Kidney (tissue), 13 donors: ENCODE measurements at regions not wholly inside any gene's neighbourhood (a gene's known extent, or its start where the extent isn't known, plus 50 kb on each side); places are given as distances from the start of the nearest gene placed in this dataset.
A peak's percentile ranks its signal among the peaks of the same experiment; 100 is the strongest.

Source experiments
- DNase-seq, 5 donors: peaks; one replicate each; pipeline ENCODE4 v3.0.0-alpha.2; 2013 to 2020
- FAIRE-seq: peaks from 2 replicates; lab custom pipeline; 2012; peaks lifted over from hg19 to GRCh38; lab: Jason Lieb, UNC
- H3K27ac ChIP-seq, 2 donors: one replicate each; pipeline ENCODE4 v1.7.0; 2013; ENCODE audit warnings: low read depth in 2 of 2, low read length in 2 of 2, inconsistent platforms in 1 of 2
- H3K27me3 ChIP-seq: one replicate; pipeline ENCODE4 v1.7.1; 2013; ENCODE audit warnings: low read length, inconsistent platforms; ENCODE audit not compliant: control insufficient read depth, insufficient read depth
- H3K36me3 ChIP-seq, 3 donors: one replicate each; pipeline versions ENCODE4 v1.7.0 to v1.7.1; 2013; ENCODE audit warnings: low read length in 3 of 3, control low read depth in 1 of 3, inconsistent platforms in 1 of 3; ENCODE audit not compliant: insufficient read depth in 3 of 3, control insufficient read depth in 2 of 3
- H3K4me1 ChIP-seq, 3 donors: one replicate each; pipeline versions ENCODE4 v1.7.0 to v1.7.1; 2013; ENCODE audit warnings: low read length in 3 of 3, inconsistent platforms in 1 of 3, low read depth in 1 of 3; ENCODE audit not compliant: control insufficient read depth in 2 of 3, insufficient read depth in 2 of 3
- H3K4me3 ChIP-seq, 3 donors: one replicate each; pipeline versions ENCODE4 v1.7.0 to v1.8.1; 2013; ENCODE audit warnings: low read length in 3 of 3, control low read depth in 1 of 3, inconsistent platforms in 1 of 3
- H3K9ac ChIP-seq, 3 donors: one replicate each; pipeline versions ENCODE4 v1.7.0 to v1.7.1; 2013; ENCODE audit warnings: low read length in 3 of 3, control low read depth in 1 of 3, inconsistent platforms in 1 of 3
- H3K9me3 ChIP-seq, 3 donors: one replicate each; pipeline versions ENCODE4 v1.7.0 to v1.7.1; 2013; ENCODE audit warnings: low read length in 3 of 3, control low read depth in 1 of 3, inconsistent platforms in 1 of 3; ENCODE audit not compliant: control insufficient read depth in 2 of 3, insufficient read depth in 1 of 3
- intact Hi-C: fragments of 100-400 bp; cut with DNase I; formaldehyde crosslinking; loops from one replicate; pipeline ENCODE4 v1.11.1; 2022
- TF ChIP-seq, protein P1 (sequence below): IDR thresholded peaks from 3 replicates; pipeline ENCODE4 v1.5.1; 2012; ENCODE audit warnings: mild to moderate bottlenecking, moderate library complexity, borderline replicate concordance; ENCODE audit not compliant: insufficient read depth; ENCODE audit errors: extremely low read depth
- donor health status: control.
- donor health status: control.
- donor health status: control.
- donor health status: control.
- donor health status: control.
- donor health status: DM: yes; HTN: yes; CAD: no.
- donor health status: Normal renal cell carcinoma (clear cell type).

DNA sequence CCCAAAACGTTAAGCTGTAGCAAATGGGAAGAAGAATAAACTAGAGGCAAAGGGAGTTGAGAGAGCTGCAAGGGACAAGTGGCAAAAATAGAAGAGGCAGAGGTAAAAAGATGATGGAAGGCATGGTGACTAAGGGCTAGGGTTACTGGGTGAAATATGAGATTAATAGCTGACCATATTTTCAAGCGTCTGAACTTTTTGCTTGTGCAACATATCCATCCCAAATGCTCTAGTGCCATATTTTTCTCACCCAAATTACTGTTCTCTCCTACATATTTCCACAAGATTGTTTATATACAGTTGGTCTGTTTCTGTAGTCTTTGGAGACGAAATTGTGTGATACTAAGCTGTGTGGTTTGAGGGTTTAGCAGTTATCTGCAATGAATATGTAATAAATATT lies 145.5 kb downstream of the GMNC start:
- H3K4me1 ChIP-seq: no peaks in the 10 kb centered on the region
- H3K27ac ChIP-seq: no peak overlapping the region
- no peaks in the 10 kb centered on the region for H3K36me3 ChIP-seq
- H3K9me3 ChIP-seq: no peaks in the 10 kb centered on the region
- intact Hi-C loops: no loop called here
- no peaks in the 10 kb centered on the region for H3K27me3 ChIP-seq
- FAIRE-seq (no peak), DNase-seq (no peak)
- H3K9ac ChIP-seq: no peak overlapping the region
- no peak overlapping the region for H3K4me3 ChIP-seq
- TF ChIP-seq, protein P1, sequence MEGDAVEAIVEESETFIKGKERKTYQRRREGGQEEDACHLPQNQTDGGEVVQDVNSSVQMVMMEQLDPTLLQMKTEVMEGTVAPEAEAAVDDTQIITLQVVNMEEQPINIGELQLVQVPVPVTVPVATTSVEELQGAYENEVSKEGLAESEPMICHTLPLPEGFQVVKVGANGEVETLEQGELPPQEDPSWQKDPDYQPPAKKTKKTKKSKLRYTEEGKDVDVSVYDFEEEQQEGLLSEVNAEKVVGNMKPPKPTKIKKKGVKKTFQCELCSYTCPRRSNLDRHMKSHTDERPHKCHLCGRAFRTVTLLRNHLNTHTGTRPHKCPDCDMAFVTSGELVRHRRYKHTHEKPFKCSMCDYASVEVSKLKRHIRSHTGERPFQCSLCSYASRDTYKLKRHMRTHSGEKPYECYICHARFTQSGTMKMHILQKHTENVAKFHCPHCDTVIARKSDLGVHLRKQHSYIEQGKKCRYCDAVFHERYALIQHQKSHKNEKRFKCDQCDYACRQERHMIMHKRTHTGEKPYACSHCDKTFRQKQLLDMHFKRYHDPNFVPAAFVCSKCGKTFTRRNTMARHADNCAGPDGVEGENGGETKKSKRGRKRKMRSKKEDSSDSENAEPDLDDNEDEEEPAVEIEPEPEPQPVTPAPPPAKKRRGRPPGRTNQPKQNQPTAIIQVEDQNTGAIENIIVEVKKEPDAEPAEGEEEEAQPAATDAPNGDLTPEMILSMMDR: no peak

DNA sequence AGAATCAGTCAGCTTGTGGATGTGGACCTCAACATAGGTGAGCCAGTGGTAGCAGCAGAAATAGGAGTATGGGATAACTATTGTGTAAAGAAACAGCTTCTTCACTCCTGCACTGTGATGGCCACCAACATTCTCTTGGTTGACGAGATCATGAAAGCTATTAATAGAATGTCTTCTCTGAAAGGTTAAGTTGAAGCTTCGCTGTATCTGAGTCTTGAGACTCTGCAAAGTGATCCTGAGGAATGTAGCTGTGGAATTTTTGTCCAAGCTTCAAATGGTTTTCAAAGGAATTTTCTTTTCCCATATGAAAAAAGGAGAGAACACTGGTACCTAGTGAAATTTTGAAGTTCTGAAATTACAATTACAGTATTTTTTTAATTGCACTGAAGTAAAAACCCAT lies 146.3 kb downstream of the GMNC start:
- Histone ChIP-seq H3K9ac (no peak overlapping the region), H3K27me3 (no peaks in the 10 kb centered on the region), H3K27ac (no peak overlapping the region), H3K4me1 (no peaks in the 10 kb centered on the region), H3K4me3 (no peak overlapping the region), H3K36me3 (no peaks in the 10 kb centered on the region), H3K9me3 (no peaks in the 10 kb centered on the region)
- TF ChIP-seq, protein P1: no peak
- DNase-seq (no peak), FAIRE-seq (no peak)
- intact Hi-C loops: no loop called here

- H3K36me3 ChIP-seq: no peaks in the 10 kb centered on the region
- H3K4me3 ChIP-seq: no peak overlapping the region
- TF ChIP-seq, protein P1: no peak
- H3K27ac ChIP-seq: no peak overlapping the region
- no peaks in the 10 kb centered on the region for H3K9me3 ChIP-seq
- FAIRE-seq: no peak
- no peak for DNase-seq
- intact Hi-C loops: no loop called here
- H3K4me1 ChIP-seq: no peaks in the 10 kb centered on the region
- H3K27me3 ChIP-seq: no peaks in the 10 kb centered on the region
- no peak overlapping the region for H3K9ac ChIP-seq
These were observed 151.8 kb downstream of the GMNC start for GRCh38 chr3:190710723-190711122.

GRCh38 chr3:190709351-190709773 lies 153.1 kb downstream of the GMNC start:
- Histone ChIP-seq H3K27ac (no peak overlapping the region), H3K9ac (no peak overlapping the region), H3K9me3 (no peaks in the 10 kb centered on the region), H3K36me3 (no peaks in the 10 kb centered on the region), H3K4me1 (no peaks in the 10 kb centered on the region), H3K27me3 (no peaks in the 10 kb centered on the region), H3K4me3 (no peak overlapping the region)
- intact Hi-C loops: no loop called here
- DNase-seq: peak in 2 of 5 donors; percentile 36 to 39
- TF ChIP-seq, protein P1: no peak
- FAIRE-seq: no peak
